G401.6 (cell line): ENCODE measurements at regions not wholly inside any gene's neighbourhood (a gene's known extent, or its start where the extent isn't known, plus 50 kb on each side); places are given as distances from the start of the nearest gene placed in this dataset.
"Not testable (repeated sequence)": the region's sequence is repeated elsewhere in the genome, so short reads cannot be mapped to it uniquely, and the experiment has no call there.

Source experiments
- FAIRE-seq: peaks from 2 replicates; lab custom pipeline; 2012; peaks lifted over from hg19 to GRCh38; lab: Jason Lieb, UNC

DNA sequence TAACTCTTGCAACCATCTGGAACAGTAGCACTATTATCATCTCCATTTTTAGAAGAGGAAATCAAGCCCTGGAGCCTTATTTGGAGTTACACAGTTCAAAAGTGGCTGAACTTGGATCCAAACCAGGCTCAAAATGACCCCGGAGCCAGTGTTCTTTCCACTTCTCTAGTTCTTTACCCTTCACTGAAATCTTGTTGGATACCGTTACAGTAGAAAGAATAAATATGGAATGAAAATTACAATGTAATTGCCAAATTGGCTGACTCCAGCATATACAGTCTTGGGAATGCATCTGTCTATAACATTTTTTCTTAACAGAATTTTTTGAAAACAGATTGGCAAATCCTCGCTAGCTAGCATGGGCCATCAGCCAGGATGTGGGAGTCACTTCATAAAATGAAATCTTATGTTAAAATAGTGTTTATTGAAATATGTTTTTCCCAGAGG, 261.4 kb downstream of the CTH start:
- FAIRE-seq, result no peak

GRCh38 chr1:70674941-70675685, 264.0 kb downstream of the CTH start:
- no peak for FAIRE-seq

DNA sequence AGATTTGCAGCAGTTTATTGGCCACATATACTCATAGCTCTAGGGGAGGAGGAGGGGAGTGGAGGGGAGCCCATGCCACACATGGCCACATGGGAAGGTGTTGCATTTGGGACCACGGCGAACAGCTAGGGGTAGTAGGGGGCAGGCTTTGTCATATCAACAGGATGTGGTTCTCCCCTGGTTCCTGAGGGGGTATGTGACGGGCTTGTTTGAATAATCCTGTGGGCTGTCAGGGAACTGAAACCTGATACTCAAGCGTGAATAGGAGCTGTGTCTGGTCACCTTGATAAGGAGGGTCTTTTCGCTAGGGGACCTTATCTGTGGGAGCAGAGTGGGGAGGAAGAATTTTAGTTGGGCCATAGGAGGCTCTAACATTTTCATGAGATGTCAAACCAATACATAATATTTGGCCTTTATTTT, 264.7 kb downstream of the CTH start:
- FAIRE-seq, result no peak

DNA sequence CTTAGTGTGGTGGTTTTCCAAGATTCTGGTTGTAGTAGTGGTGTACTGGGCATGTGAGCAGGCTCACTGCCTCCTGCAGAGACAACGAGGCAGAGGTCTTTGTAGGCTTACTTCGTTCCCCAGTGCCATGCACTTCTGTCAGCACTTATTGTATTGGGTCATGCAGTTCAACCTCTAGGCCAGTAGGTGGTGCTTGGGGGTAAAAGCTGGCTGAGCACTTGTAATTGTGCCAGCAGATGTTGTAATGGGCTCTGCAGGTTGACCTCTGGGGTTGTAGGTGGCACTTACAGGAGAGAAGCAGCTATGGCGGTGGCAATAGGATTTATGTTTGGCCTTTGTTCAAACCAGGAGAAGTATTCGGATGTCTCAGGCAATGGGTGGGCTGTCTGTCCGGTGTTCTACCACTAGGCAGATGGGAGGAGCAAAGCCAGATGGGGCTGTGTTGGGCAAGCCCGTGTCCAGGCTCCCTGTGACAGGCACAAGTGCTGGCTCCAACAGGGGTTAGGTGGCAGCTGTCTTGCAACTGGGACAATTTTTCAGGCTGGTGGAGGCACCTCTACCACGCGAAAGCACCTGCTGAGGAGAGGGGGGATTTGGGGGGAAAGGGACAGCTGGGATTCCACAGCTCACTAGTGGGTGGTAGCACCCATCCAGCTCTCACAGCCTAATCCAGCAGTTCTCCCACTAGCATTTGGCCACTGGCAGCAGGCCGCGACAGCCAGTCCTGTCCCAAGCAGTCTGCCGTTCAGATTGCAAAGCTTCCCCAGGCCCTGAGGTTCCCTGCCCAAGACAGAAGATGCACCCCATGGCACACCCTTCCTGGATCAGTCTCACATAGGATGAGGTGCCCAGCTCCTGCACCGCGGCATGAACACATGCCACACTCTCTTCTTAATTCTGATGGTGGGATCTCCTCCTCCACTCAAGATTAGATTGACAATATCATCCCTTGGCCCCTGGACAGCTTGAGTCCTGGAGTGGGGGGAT, 274.5 kb downstream of the CTH start:
- no peak for FAIRE-seq

GRCh38 chr1:70688580-70688979, 277.5 kb downstream of the CTH start:
- no peak for FAIRE-seq

DNA sequence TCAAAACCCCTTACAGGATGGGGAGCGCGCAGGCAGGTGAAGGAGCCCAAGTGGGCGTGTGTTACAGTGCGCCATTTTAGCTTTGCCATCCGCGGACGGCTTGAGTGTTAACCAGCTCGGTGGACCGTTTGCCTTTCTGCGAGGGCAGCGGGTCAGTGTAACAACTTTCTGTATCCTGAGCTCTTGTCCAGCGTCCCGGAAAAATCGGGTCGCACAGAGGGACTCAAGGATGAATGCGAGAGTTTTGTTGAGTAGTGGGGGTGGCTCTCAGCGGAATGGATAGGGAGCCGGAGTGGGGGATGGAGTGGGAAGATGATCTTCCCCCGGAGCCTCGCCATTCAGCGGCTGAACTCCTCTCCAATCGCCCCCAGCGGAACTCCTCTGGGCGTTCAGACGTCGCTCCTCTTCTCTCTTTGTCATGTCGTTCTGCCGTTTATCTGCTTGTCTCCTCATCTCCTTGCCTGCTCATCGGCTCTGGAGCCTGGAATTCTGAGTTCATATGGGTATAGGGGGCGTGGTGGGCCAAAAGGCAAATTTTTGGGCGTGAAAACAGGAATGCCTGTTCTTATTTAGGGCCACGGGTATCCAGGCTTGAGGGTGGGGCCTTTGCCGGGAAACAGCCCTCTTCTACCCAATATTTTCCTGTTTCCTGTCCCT, 295.4 kb downstream of the CTH start:
- FAIRE-seq, result no peak

- FAIRE-seq, result no peak
These were observed 296.1 kb downstream of the CTH start for GRCh38 chr1:70707214-70707613.

DNA sequence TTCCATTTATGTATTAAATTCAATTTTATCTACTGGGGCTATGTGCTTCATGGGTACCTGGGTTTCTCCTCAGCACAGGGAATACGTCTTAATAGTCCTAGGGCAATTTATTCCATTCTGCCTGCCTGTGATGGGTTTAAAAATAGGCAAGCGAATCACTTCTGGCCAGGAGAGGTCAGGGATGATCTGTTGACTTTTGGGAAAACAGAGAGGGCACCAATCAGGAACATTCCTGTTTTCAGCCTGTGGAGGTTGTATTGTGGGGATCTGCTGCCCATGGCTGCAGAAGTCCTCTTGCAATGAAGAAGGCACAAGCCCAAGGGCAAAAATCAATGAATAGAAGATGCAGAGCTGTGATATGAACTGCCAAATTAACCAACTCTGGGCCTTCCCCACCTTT, 303.1 kb downstream of the CTH start:
- no peak for FAIRE-seq

DNA sequence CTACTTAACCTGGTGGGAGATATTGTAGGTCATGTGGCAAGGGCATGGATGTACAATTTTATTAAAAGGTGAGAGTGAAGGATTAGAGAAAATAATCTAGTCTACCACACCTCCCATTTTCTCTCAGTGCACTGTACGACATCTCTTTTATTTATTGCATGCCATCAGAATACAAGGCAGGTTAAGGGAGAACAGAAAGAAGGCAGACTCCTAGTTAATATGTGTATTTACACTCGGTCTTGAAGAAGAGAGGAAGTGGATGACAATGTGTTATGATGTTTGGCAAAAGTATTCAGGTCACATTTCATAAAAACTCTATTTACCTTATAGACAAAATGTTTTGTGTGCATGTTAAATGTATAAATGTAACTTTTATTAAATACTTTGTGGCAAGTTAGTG, 306.1 kb downstream of the CTH start:
- FAIRE-seq, result no peak

DNA sequence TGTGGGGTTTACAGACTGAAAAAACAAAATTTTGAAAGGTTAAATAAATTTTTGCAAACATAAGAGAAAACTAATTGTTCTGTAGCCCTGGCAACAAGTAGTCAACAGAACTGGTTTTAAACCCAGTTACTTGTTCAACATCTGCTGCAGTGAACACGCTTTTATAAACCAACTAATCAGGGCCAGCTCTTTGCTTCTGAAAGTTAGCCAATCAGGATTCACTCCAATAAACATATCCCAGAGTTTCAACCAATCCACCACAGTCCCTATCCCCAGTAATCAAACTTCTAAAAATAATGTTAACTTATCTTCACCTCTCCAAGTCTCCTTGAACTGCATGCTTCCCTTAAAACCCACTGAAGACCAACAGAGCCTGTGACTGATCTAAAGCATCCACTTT, 306.6 kb downstream of the CTH start:
- FAIRE-seq, result no peak

GRCh38 chr1:70718086-70718630, 307.1 kb downstream of the CTH start:
- no peak for FAIRE-seq

DNA sequence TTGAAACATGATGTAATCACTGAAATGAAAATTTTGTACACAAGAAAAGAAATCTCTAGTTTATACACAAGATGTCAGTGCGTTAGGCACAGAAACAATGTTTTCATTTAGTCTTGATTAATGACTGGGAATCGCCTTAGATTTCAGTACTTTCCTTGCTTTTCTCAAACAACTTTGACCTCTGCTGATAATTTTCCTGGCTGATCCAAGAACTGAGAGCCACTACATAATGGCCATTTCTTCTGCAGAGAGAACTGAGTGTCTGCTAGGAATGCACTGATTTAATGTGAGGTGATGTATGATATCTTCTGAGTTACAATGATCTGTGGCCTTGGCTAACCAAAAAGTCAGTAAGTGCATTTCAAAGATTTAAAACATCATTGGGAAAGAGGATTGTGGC, 308.1 kb downstream of the CTH start:
- FAIRE-seq, result no peak

DNA sequence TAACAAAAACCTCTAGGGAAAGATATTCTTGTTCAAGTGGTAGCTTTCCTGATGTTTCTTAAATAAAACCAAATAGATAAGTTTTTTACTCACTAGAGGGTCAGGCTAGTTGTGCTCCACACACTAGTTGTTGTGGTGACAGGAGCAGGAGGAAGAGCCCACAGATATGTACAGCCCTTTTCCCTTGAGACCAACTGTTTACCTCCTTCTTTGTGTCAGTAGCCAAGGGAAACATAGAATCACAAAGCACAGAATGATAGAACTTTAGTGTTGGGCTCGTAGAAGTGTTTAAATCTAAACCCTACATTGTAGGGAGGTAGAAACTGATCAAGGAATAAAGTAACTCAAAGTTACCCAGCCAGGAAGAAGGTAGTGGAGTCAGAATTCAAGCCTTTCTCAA, 309.0 kb downstream of the CTH start:
- FAIRE-seq, result no peak

- FAIRE-seq, result no peak
These were observed 309.5 kb downstream of the CTH start for GRCh38 chr1:70720521-70720920.

DNA sequence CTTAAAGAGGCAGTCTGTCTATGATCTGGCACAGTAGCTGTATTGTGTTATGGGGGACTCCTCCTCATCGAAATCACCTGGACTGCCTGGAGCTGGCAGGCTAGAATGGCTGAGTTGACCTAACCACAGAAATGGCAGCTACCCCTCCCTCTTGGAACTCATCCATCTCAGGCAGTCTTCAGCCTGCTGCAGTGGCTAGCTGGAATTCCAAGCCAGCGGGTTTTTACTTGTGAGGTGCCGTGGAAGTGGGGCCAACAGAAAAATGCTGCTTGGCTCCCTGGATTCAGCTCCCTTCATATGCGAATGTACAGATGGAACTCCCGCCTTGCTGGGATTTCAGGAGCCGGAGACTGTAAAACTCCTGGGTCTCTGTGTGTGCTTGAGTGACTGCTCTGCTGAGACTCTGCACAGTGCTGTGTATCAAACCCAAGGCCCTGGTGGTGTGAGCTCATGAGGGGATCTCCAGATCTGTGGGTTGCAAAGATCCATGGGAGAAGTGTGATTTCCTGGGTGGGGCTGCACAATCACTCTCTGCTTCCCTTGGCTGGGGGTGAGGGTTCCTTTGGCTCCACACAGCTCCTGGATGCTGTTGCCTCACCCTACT, 316.9 kb downstream of the CTH start:
- FAIRE-seq, result no peak

DNA sequence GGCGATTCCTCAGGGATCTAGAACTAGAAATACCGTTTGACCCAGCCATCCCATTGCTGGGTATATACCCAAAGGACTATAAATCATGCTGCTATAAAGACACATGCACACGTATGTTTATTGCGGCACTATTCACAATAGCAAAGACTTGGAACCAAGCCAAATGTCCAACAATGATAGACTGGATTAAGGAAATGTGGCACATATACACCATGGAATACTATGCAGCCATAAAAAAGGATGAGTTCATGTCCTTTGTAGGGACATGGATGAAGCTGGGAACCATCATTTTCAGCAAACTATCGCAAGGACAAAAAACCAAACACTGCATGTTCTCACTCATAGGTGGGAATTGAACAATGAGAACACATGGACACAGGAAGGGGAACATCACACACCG, 311.1 kb downstream of the PTGER3 start:
- FAIRE-seq, result not testable (repeated sequence)

- FAIRE-seq, result no peak
These were observed 310.5 kb downstream of the PTGER3 start for GRCh38 chr1:70737125-70737524.

- no peak for FAIRE-seq
These were observed 309.0 kb downstream of the PTGER3 start for GRCh38 chr1:70738624-70739023.

DNA sequence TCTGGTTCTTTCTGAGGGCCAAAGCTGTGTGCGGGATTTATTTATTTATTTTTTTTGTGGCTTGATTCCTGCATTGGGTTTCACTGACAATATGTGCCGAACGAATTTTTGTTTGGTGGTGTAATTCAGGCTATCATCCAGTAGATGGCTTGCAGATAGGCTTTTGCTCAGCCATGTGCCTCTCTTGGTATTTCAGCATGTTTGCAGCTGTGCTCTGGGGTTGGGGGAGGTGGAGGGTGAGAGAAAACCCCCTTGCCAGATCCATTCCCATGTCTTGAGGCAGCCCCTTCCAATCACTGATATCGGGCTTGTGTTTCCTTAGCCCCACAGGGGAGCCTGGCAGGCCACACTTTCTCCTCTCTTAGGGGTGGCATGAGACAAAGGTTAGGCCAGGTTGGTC, 302.4 kb downstream of the PTGER3 start:
- no peak for FAIRE-seq

DNA sequence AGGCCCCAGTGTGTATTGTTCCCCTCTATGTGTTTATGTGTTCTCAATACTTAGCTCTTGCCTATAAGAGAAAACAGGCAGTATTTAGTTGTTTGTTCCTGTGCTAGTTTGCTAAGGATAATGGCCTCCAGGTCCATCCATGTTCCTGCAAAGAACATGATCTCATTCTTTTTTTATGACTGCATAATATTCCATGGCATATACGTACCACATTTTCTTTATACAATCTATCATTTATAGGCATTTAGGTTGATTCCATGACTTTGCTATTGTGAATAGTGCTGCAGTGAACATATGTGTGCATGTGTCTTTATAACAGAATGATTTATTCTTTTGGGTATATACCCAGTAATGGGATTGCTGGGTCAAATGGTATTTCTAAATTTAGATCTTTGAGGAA, 301.6 kb downstream of the PTGER3 start:
- FAIRE-seq, result not testable (repeated sequence)

GRCh38 chr1:70747123-70747522, 300.5 kb downstream of the PTGER3 start:
- FAIRE-seq, result not testable (repeated sequence)

DNA sequence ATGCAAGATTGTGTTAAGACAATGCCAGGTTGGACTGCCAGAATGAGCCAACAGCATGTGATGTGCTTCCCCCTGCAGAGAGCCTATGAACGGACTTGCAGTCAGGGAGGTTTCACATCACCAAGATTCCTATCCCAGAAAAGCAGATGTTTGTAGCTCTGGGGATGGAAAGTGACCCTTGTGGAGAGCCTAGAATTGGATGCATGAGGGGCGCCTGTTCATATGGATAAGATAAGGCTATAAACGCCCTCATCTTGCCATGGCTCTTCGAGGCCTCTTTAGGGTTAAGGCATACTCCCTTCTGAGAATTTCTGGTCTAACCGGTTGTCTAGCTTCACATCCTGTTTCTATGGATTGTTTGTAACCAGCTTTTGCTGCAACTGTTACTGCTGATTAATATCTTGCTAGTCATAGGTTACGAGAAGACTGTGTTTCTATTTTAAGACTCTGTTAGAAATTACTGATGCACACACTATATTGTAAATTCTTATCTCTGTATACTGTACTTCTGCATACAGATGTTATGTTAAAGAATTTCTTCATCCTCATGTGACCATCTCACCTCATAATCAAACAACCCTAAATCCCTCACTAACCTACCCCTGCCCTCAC, 295.8 kb downstream of the PTGER3 start:
- not testable (repeated sequence) for FAIRE-seq
